HepG2 (cell line): ENCODE measurements at regions not wholly inside any gene's neighbourhood (a gene's known extent, or its start where the extent isn't known, plus 50 kb on each side); places are given as distances from the start of the nearest gene placed in this dataset.

Experiments
- ATAC-seq: fragments of 200-7000 bp; cut with Tn5 transposase; 3 replicates; pipeline ENCODE4 v1.9.1; 2020; ENCODE audit warnings: mild to moderate bottlenecking, moderate library complexity
- BruUV-seq: library from RNA; stranded (reverse); fragments of 400-500 nt; replicated peaks from 2 replicates; lab custom pipeline; 2021; lab: Mats Ljungman, UMichigan
- CTCF ChIA-PET: fragments of 300-600 bp; formaldehyde crosslinking; extraction: SDS; loops from one replicate; lab custom pipeline; 2021; ENCODE audit warnings: low total read pairs, inconsistent platforms, low intra/inter-chr PET ratio; lab: Yijun Ruan, JAX
- POLR2A ChIA-PET: fragments of 350-600 bp; sonication (Branson Sonifier 250); formaldehyde crosslinking; loops from one replicate; lab custom pipeline; 2020; ENCODE audit warnings: antibody characterized with exemption, inconsistent platforms; lab: Yijun Ruan, JAX
- DNase-seq: peaks from one replicate; pipeline ENCODE4 v3.0.0-alpha.2; 2015; ENCODE audit warnings: low spot score
- FAIRE-seq: peaks from 3 replicates; lab custom pipeline; 2011; peaks lifted over from hg19 to GRCh38; lab: Jason Lieb, UNC
- H2AFZ ChIP-seq: one replicate; pipeline ENCODE4 v1.6.1; 2011; ENCODE audit warnings: low read length, inconsistent platforms
- H3K27ac ChIP-seq: fragments of 300-600 bp; 3 replicates; pipeline ENCODE4 v1.8.0; 2011; ENCODE audit warnings: mixed run types, mild to moderate bottlenecking, mixed read lengths, low read length, inconsistent platforms; ENCODE audit not compliant: insufficient read depth; ENCODE audit errors: extremely low read length
- H3K27me3 ChIP-seq, 2 experiments: fragments of 200-600 bp in 1 of 2; 2 replicates in 1 of 2; 3 replicates in 1 of 2; pipeline versions ENCODE4 v1.6.0 to v1.8.0; 2011; ENCODE audit warnings: low read length in 2 of 2, mild to moderate bottlenecking in 2 of 2, moderate library complexity in 2 of 2, inconsistent platforms in 1 of 2; ENCODE audit not compliant: insufficient read depth in 2 of 2, control insufficient read depth in 1 of 2
- H3K36me3 ChIP-seq, 2 experiments: fragments of 200-600 bp in 1 of 2; replicated peaks in 1 of 2; 2 replicates in 1 of 2; 3 replicates in 1 of 2; pipeline versions ENCODE4 v1.5.1 to v1.8.0; 2011; ENCODE audit warnings: low read length in 2 of 2, inconsistent platforms in 1 of 2; ENCODE audit not compliant: insufficient read depth in 2 of 2, control insufficient read depth in 1 of 2
- H3K4me1 ChIP-seq: 2 replicates; pipeline ENCODE4 v1.5.1; 2012; ENCODE audit warnings: low read length, inconsistent platforms; ENCODE audit not compliant: insufficient read depth
- H3K4me2 ChIP-seq: 2 replicates; pipeline ENCODE4 v1.6.0; 2011; ENCODE audit warnings: low read depth, low read length, inconsistent platforms
- H3K4me3 ChIP-seq, 3 experiments: fragments of 200-600 bp in 1 of 3; sonication (generic), shearing (Covaris generic) in 1 of 3; replicated peaks in 1 of 3; 2 replicates each; pipeline ENCODE4 v1.5.1; 2011 to 2016; ENCODE audit warnings: low read length in 3 of 3, inconsistent platforms in 2 of 3, low read depth in 2 of 3, mild to moderate bottlenecking in 2 of 3, control low read depth in 1 of 3, mixed read lengths in 1 of 3; ENCODE audit not compliant: insufficient read depth in 1 of 3
- H3K79me2 ChIP-seq: one replicate; pipeline ENCODE4 v1.6.1; 2011; ENCODE audit warnings: low read length, inconsistent platforms; ENCODE audit not compliant: insufficient read depth
- H3K9ac ChIP-seq: 2 replicates; pipeline ENCODE4 v1.6.0; 2011; ENCODE audit warnings: mild to moderate bottlenecking, low read depth, low read length, inconsistent platforms; ENCODE audit not compliant: insufficient read depth
- H3K9me3 ChIP-seq: 2 replicates; pipeline ENCODE4 v1.5.1; 2012; ENCODE audit warnings: mild to moderate bottlenecking, low read length
- H4K20me1 ChIP-seq: 2 replicates; pipeline ENCODE4 v1.6.0; 2011; ENCODE audit warnings: inconsistent platforms, mild to moderate bottlenecking, low read length, moderate library complexity; ENCODE audit not compliant: insufficient read depth
- CBX1 ChIP-seq: IDR thresholded peaks from one replicate; pipeline ENCODE4 v1.6.1; 2016; ENCODE audit warnings: antibody characterized with exemption, low read depth
- CEBPB ChIP-seq: IDR thresholded peaks from 2 replicates; pipeline ENCODE4 v1.6.1; 2011; ENCODE audit warnings: low read depth, low read length, improper control_type of control experiment, borderline replicate concordance
- FOXA1 ChIP-seq, 2 experiments: fragments of 450-650 bp in 1 of 2; sonication (generic) in 1 of 2; formaldehyde crosslinking in 1 of 2; IDR thresholded peaks; 2 replicates each; pipeline versions ENCODE4 v1.4.0 to v1.6.1; 2016 to 2020; ENCODE audit warnings: missing genetic modification reagents in 1 of 2
- SNAPC4 ChIP-seq: sonication (generic); formaldehyde crosslinking; IDR thresholded peaks from 2 replicates; pipeline ENCODE4 v1.4.0; 2020; ENCODE audit warnings: mild to moderate bottlenecking, missing genetic modification reagents
- ZNF337 ChIP-seq: sonication (generic); formaldehyde crosslinking; IDR thresholded peaks from 2 replicates; pipeline ENCODE4 v1.5.1; 2020; ENCODE audit warnings: missing genetic modification reagents, low read depth, mild to moderate bottlenecking, borderline replicate concordance
- WGBS: methylation state at CpG from one replicate; pipeline ENCODE4 v1.1.6; 2017; ENCODE audit warnings: low lambda C conversion rate; 5-methylcytosine and 5-hydroxymethylcytosine counted together
- in situ Hi-C: cut with HindIII; loops from 2 replicates; pipeline ENCODE4 v1.10.0; 2017; ENCODE audit warnings: low pct_unique_long_range_greater_than_20kb; ENCODE audit not compliant: extremely low pct_ligation_motif_present
- intact Hi-C: fragments of 100-400 bp; cut with micrococcal nuclease; formaldehyde crosslinking; loops from one replicate; pipeline ENCODE4 v1.10.0; 2022; ENCODE audit not compliant: unreplicated experiment
- TF ChIP-seq, protein P1 (sequence below): sonication (generic); formaldehyde crosslinking; IDR thresholded peaks from 2 replicates; pipeline ENCODE4 v1.4.0; 2020; ENCODE audit warnings: missing genetic modification reagents

DNA sequence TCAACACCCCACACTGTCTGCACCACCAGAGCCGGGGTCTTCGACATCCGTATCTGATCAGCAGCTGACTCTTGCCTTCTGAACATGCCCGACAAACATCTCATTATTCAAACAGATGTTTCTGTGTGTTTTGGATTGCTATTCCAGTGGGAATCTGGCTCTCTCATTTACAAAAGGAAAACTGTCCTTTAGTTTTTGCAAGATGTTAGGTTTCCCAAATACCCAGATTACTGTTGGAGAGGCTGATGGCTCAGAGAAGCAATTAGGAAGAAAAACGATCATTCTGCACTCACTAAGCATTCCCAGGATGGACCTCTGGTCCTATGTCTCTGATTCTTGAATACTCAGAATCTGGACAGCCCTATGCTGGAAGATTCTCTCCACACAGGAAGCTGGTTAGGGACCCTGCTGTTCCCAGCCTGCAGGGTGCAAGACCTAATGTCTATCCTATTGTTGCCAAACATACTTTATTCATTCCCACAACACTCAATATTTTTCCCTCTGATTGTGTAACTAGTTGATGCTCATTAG, 532.9 kb downstream of the CDH26 start:
- H4K20me1 ChIP-seq = no peaks in the 10 kb centered on the region
- in situ Hi-C loops = no loop called here
- no peak overlapping the region for H3K4me3 ChIP-seq
- no peak for ATAC-seq
- no peak overlapping the region for H2AFZ ChIP-seq
- no peak for DNase-seq
- BruUV-seq = no TSS peak
- no peaks in the 10 kb centered on the region for H3K79me2 ChIP-seq
- peaks cover 73% of the 10 kb centered on the region for H3K9me3 ChIP-seq
- whole genome bisulfite sequencing = 0% methylated on average over 5 of the region's 5 CpGs
- no peak for FAIRE-seq
- no peak overlapping the region for H3K9ac ChIP-seq
- no peaks in the 10 kb centered on the region for H3K4me1 ChIP-seq
- CTCF ChIA-PET = no interaction called here
- no peak overlapping the region for H3K4me2 ChIP-seq
- no peak overlapping the region for H3K27ac ChIP-seq
- H3K36me3 ChIP-seq = no peaks in the 10 kb centered on the region
- POLR2A ChIA-PET = no interaction called here
- H3K27me3 ChIP-seq = peaks cover 0 to 6% of the 10 kb centered on the region in 2 experiments; a peak in 1 of 5 replicates
- TF ChIP-seq, protein P1, sequence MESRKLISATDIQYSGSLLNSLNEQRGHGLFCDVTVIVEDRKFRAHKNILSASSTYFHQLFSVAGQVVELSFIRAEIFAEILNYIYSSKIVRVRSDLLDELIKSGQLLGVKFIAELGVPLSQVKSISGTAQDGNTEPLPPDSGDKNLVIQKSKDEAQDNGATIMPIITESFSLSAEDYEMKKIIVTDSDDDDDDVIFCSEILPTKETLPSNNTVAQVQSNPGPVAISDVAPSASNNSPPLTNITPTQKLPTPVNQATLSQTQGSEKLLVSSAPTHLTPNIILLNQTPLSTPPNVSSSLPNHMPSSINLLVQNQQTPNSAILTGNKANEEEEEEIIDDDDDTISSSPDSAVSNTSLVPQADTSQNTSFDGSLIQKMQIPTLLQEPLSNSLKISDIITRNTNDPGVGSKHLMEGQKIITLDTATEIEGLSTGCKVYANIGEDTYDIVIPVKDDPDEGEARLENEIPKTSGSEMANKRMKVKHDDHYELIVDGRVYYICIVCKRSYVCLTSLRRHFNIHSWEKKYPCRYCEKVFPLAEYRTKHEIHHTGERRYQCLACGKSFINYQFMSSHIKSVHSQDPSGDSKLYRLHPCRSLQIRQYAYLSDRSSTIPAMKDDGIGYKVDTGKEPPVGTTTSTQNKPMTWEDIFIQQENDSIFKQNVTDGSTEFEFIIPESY (CRISPR knock-in tag) = no peak
- TF ChIP-seq CEBPB = 0 out of 2 replicates have a peak, but pooled peaks have one; percentile 42
- no peak for TF ChIP-seq ZNF337
- no peak for TF ChIP-seq CBX1
- TF ChIP-seq FOXA1 (IDR thresholded peaks at IDR 0.05) = no peak
- TF ChIP-seq FOXA1 (CRISPR knock-in tag; IDR thresholded peaks at IDR 0.05) = no peak
- TF ChIP-seq SNAPC4 = no peak
- TF ChIP-seq, all 625 proteins: peak for 1
- intact Hi-C loops = no loop called here
